NCI-H510A treated with DMSO at 0.1 percent for 48 hours (cell line): ENCODE measurements at regions not wholly inside any gene's neighbourhood (a gene's known extent, or its start where the extent isn't known, plus 50 kb on each side); places are given as distances from the start of the nearest gene placed in this dataset.
"Not testable (repeated sequence)": the region's sequence is repeated elsewhere in the genome, so short reads cannot be mapped to it uniquely, and the experiment has no call there.

Source experiments
- DNase-seq: peaks from one replicate; lab custom pipeline; 2025; lab: John Stamatoyannopoulos, UW

DNA sequence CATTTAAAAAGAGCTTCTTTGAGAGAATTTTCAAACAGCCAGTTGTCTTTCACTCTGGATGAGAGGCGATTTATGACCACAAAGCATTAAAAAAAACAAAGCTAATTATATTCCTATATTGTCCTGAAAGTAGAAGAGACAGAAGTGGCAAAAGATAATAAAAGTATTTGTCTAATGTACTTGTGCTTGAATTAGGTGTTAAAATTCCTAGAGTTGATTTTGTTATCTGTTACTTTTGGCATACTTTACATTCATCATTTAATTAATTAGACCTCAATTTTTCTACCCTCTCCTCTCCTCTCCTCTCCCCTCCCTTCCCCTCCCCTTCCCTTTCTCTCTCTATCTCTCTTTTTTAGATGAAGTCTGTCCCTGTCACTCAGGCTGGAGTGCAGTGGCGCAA is 635.1 kb upstream of the ZNF385D start:
- DNase-seq = no peak

GRCh38 chr3:22392286-22392685 is 641.3 kb upstream of the ZNF385D start:
- no peak for DNase-seq

DNA sequence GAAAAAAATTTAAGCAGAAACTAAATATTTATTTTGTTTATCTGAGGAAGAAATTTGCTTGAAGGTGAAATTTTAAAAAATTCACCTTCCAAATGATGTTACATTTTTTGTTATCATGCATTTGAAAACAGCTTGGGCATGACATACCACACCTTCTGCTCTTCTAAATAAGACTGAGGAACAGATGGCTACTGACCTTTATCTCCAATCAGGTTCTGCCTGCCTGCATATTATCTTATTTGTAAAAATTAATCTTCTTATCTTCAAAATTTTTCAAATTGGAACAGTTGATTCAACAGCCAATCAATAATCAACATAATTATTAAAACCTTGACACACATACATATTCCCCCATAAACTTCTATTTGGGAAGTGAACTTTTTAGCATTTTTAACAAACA is 641.8 kb upstream of the ZNF385D start:
- no peak for DNase-seq

- no peak for DNase-seq
These were observed 648.6 kb upstream of the ZNF385D start for GRCh38 chr3:22399566-22399965.

DNA sequence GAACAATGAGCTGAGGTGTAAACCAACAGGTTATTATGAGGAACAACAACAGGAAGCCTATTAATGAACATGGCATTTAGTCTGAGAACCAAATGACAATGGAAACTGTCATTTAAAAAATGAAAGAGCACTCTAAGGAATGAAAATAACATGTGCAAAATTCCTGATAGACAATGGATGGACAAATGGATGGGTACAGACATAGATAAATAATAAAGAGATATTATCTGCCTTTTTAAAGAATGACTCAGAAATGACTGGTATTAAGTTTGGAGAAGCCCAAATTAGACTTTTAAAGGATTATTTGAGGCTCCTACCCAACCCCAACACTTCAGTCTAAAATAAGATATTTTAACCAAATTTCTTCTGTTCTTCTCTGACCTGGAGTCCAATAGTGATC is 650.5 kb upstream of the ZNF385D start:
- no peak for DNase-seq

DNA sequence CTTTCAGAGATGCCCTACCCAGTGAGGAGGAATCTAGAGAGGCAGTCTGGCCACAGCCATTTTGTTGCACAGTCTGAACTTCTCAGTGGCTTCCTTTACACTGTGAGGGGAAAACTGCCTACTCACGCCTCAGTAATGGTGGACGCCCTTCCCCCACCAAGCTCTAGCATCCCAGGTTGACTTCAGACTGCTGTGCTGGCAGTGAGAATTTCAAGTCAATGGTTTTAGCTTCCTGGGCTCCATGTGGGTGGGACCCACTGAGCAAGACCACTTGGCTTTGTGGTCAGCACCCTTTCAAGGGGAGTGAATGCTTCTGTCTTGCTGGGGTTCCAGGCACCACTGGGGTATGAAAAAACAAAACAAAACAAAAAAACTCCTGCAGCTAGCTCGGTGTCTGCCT is 663.2 kb upstream of the ZNF385D start:
- DNase-seq = no peak

DNA sequence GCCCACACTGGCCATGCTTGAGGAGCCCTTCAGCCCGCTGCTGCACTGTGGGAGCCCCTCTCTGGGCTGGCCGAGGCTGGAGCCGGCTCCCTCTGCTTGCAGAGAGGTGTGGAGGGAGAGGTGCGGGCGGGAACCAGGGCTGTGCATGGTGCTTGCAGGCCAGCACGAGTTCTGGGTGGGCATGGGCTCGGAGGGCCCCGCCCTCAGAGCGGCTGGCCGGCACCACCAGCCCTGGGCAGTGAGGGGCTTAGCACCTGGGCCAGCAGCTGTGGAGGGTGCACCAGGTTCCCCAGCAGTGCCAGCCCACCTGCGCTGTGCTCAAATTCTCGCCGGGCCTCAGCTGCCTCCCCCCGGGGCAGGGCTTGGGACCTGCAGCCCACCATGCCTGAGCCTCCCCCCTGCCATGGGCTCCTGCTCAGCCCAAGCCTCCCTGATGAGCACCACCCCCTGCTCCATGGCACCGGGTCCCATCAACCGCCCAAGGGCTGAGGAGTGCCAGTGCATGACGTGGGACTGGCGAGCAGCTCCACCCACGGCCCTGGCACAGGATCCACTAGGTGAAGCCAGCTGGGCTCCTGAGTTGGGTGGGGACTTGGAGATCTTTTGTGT is 665.9 kb upstream of the ZNF385D start:
- not testable (repeated sequence) for DNase-seq

DNA sequence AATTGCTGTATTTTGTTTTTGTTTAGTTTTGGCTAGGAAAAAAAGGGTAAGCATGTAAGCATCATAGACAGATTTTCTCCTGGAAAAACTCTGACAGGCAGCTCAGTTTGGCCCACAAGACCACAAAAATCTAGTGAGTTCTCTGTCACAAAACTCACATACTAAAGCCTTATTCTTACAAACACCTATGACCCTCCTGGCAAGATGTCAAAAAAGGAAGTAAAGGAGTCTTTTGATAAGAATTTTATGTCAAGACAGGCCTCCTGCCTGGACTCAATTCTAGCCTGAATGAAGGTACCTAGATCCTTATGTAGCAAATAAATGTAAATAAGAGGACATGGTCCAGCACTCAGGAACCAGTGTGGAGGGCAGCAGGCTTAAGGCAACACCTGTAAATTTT is 668.3 kb upstream of the ZNF385D start:
- no peak for DNase-seq

- DNase-seq = no peak
These were observed 670.6 kb upstream of the ZNF385D start for GRCh38 chr3:22421589-22421988.

DNA sequence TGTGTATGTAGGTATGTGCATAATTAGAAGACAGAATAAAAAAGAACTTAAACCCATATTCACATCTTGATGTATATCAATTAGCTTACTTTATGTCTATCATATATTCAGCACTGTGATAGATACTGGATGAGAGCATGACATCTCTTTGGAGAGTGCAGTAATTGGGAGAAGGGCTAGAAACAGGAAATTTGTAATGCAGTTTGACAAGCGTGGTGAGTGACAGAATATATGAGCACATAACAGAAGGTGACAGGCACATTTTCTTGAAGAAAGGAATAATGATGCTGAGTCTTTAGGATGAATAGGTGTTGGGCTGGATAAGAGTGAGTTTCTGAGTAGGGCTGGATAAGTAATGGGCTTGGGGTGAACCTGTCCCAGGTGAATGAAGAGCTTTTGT is 680.3 kb upstream of the ZNF385D start:
- DNase-seq = no peak

GRCh38 chr3:22439626-22440025 is 688.6 kb upstream of the ZNF385D start:
- no peak for DNase-seq

DNA sequence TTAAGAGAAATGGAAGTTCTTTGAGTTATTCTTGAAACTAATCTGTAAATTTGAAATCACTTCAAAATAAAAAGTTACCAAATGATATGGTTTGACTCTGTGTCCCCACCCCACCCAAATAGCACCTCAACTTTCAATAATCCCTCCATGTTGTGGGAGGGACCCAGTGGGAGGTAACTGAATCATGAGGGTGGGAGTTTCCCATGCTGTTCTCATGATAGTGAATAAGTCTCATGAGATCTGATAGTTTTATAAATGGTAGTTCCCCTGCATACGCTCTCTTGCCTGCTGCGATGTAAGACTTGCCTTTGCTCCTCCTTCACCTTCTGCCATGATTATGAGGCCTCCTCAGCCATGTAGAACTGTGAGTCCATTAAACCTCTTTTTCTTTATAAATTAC is 690.7 kb upstream of the ZNF385D start:
- DNase-seq = no peak

DNA sequence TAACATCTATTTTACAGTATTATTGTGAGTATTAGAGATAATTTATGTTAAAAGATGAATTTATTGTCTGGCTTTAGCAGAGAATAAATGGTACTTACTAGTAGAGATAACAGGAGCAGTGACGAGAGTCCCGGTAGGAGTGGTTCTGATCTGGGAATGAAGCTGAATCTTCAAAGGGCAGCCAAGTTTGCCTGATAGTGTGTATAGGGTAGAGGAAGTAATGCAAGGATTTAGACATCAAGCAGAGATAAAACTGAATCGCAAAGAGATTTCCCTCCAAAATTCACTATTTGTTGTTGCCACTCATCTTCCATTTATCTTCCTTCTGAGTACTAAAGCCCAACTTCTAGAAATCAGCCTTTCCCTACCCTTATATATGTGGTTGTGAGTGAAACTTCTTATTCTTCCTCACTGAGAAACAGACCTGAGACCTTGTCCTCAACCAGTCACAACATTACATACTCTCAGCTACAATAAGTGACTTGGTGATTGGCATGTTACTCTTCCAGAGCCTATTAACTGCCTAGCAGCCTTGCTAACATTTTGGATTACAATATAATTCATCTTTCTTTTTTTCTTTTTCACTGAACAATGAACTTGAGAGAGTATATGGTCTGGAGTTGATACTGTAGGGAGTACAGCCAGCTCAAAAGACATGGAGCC is 692.7 kb upstream of the ZNF385D start:
- no peak for DNase-seq

GRCh38 chr3:22445336-22445735 is 694.3 kb upstream of the ZNF385D start:
- DNase-seq = not testable (repeated sequence)

- DNase-seq = no peak
These were observed 699.9 kb upstream of the ZNF385D start for GRCh38 chr3:22450786-22451400.

- DNase-seq = no peak
These were observed 700.5 kb upstream of the ZNF385D start for GRCh38 chr3:22451501-22451900.

DNA sequence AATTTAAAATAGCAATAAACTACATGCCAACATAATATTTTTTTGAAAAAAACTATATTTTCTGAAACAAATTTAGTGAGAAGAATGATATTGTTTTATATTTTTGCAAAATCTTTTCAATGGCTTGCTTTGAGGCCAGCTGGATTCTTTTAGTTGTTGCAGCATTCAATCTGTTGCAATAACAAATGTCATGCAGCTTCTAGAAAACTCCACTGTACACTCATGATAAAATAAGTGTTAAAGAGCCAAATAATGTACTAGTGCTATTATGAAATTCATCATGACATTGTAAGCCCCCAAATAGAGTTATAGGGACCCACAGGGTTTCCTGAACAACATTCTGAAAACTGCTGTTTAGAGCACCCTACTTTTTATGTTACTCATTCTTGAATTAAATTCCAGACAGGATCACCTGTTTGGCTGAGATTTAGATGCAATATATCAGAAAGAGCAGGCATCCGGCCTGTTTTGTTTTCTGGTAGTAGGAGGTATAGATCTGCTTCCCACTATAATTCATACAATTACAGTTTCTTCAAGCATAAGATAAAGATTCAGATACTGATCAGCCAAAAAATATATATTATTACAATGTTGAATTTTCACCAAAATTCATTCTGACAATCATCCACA is 703.0 kb upstream of the ZNF385D start:
- no peak for DNase-seq

DNA sequence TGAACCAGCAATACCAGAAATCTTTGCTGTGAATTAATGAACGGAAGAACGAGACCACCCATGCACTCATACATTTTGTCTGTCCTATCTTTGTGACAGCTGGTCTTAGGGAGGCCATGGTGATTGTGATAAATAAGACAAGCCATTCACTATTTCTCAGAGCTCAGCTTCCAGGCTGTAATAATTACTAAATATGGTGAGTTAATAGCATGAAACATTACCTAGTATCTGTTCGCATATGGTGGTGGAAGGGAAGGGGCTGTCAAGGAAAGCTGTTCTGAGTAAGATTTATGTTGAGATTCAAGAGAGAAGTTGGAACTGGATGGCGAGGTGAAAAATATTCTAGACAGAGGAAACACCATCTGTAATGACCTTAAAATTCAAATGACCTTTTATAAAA is 719.0 kb upstream of the ZNF385D start:
- no peak for DNase-seq

GRCh38 chr3:22471557-22471956 is 720.5 kb upstream of the ZNF385D start:
- no peak for DNase-seq

DNA sequence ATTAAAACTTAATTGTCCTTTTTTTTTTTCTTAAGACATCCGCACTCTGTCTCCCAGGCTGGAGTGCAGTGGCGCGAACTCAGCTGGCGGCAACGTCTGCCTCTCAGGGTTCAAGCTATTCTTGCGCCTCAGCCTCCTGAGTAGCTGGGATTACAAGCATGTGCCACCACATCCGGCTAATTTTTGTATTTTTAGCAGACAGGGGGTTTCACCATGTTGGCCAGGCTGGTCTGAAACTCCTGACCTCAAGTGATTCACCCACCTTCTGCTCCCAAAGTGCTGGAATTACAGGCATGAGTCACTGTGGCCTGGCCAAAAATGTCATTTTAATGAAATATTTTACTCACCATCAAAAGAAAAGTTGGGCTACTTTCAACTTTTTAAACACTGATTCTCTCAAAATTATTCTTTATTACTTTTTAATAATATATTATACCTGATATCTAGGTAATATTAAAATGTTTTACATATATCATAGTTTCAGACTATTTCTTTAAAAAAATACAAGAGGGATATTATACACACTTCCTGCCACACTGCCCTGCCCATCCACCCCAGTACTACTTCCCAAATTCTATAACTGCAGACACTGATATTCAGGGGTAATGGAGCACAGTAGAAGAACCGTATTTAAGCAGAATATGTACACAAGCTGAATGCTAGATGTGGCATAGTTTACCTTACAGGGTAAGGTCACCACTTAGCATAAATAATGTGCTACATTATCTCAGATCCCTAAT is 723.9 kb upstream of the ZNF385D start:
- DNase-seq = no peak

DNA sequence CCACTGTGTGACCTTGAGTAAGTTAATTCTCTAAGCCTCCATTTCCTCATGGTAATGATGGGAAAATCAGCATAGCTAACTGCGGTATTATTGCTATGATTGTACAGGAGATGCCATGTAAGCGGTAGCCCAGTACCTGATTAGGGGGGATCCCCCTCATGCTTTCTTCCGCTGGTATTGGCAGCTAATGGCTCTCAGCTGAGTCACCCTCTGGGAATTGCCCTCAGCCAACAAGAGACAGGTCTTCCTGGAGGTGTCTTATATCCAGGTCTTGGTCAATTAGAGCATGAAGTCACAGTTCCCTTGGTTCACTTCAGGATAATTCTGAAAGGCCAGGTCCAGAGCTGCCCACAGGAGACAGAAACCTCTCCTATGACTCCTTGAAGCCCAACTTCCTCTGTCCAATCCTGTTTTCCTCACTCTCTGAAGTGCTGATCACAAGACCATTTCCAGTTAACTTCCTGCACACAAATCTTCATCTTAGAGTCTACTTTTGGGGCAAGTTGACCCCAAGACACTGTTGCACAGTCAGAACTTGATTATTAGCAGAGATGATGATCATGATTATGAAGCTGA is 724.7 kb upstream of the ZNF385D start:
- no peak for DNase-seq

- no peak for DNase-seq
These were observed 726.0 kb upstream of the ZNF385D start for GRCh38 chr3:22476976-22477375.
